HUES48 (cell line): ENCODE measurements at regions not wholly inside any gene's neighbourhood (a gene's known extent, or its start where the extent isn't known, plus 50 kb on each side); places are given as distances from the start of the nearest gene placed in this dataset.

Experiments
- H3K27ac ChIP-seq: one replicate; pipeline ENCODE4 v1.7.0; 2013; ENCODE audit warnings: low read depth, low read length, inconsistent platforms
- H3K27me3 ChIP-seq: 2 replicates; pipeline ENCODE4 v1.6.1; 2013; ENCODE audit warnings: mild to moderate bottlenecking, low read length; ENCODE audit not compliant: control insufficient read depth, insufficient read depth
- H3K36me3 ChIP-seq: 2 replicates; pipeline ENCODE4 v1.6.1; 2013; ENCODE audit warnings: low read length; ENCODE audit not compliant: control insufficient read depth, insufficient read depth
- H3K4me1 ChIP-seq: 2 replicates; pipeline ENCODE4 v1.6.1; 2013; ENCODE audit warnings: mild to moderate bottlenecking, low read length; ENCODE audit not compliant: control insufficient read depth, insufficient read depth
- H3K4me3 ChIP-seq: 2 replicates; pipeline ENCODE4 v1.5.1; 2013; ENCODE audit warnings: mild to moderate bottlenecking, low read depth, low read length
- H3K9ac ChIP-seq: 2 replicates; pipeline ENCODE4 v1.6.1; 2013; ENCODE audit warnings: mild to moderate bottlenecking, low read depth, low read length, moderate library complexity
- H3K9me3 ChIP-seq: 2 replicates; pipeline ENCODE4 v1.6.1; 2013; ENCODE audit warnings: low read length; ENCODE audit not compliant: control insufficient read depth, insufficient read depth

DNA sequence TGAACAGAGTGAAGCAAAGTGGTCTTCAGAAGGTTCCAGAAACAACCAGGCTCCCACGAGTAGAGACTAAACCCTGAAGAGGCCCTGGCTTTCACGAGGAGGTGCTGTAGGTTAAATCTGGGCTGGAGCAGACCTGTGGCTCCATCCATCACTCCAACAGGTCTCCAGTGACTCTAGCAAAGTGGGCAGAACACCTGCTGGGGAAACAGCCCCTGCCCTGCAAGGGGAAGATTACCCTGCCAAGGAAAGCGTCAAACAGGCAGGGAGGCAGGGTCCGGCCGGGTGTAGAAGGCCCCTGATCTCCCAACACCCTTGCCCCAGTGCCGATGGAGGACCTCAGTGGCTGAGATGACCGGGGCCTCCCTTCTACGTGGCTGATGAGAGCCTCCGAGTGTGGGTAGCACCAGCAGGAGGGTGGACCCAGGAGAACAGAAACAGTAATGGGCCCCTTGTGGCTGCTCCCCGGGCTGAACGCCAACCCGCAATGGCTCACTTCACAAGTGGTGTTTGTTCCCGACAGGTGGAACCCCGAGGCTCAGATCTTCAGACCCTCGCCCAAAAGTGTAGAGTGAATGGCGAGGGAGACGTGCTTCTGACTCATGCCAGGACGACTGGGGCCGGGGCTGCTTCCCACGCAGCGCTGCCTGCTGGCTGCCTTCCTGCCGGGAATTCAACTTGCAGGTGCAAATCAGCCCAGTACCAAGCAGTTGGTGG lies 112.0 kb downstream of the SHANK2 start:
- no peak overlapping the region for H3K9ac ChIP-seq
- H3K4me3 ChIP-seq: no peak overlapping the region
- H3K27me3 ChIP-seq: no peaks in the 10 kb centered on the region
- H3K4me1 ChIP-seq: no peaks in the 10 kb centered on the region
- H3K27ac ChIP-seq: no peak overlapping the region
- no peaks in the 10 kb centered on the region for H3K9me3 ChIP-seq
- no peaks in the 10 kb centered on the region for H3K36me3 ChIP-seq

DNA sequence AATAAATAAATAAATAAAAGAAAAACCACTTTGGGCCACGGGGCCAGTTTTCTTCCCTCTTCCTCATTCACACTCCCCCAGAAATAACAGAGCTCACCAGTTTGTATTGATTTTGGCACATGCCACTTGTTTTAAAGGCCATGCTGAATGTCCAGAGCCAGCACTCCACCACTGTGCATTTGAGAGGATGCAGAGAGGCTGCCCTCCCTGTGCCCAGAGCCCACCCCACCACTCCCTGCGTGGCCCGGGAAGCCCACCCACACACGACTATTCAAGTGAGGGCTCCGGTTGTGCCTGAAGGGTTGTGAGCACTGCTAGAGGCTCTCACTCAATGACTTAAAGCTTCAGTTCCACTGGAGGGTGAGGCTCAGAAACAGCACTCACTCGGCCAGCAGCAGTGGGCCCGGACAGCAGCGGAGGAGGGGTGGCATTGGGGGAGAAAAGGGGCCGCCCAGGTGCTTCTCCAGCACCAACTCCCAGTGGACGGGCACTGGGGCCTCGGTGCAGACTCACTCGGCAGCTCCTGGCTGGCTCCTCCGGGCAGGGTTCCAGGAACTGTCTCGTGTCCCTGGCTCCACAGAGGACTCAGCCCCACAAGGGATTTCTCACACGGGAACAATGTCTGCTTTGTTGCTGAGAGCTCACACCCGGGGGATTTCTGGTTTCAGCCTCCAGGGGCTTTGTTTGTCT lies 112.7 kb downstream of the SHANK2 start:
- H3K36me3 ChIP-seq: no peaks in the 10 kb centered on the region
- H3K9me3 ChIP-seq: no peaks in the 10 kb centered on the region
- no peak overlapping the region for H3K27ac ChIP-seq
- H3K4me3 ChIP-seq: no peak overlapping the region
- no peak overlapping the region for H3K9ac ChIP-seq
- no peaks in the 10 kb centered on the region for H3K27me3 ChIP-seq
- H3K4me1 ChIP-seq: no peaks in the 10 kb centered on the region

- no peak overlapping the region for H3K9ac ChIP-seq
- no peak overlapping the region for H3K27ac ChIP-seq
- H3K36me3 ChIP-seq: no peaks in the 10 kb centered on the region
- H3K9me3 ChIP-seq: no peaks in the 10 kb centered on the region
- H3K27me3 ChIP-seq: no peaks in the 10 kb centered on the region
- H3K4me3 ChIP-seq: no peak overlapping the region
- H3K4me1 ChIP-seq: no peaks in the 10 kb centered on the region
Observed at GRCh38 chr11:71138737-71139425, 113.5 kb downstream of the SHANK2 start.

DNA sequence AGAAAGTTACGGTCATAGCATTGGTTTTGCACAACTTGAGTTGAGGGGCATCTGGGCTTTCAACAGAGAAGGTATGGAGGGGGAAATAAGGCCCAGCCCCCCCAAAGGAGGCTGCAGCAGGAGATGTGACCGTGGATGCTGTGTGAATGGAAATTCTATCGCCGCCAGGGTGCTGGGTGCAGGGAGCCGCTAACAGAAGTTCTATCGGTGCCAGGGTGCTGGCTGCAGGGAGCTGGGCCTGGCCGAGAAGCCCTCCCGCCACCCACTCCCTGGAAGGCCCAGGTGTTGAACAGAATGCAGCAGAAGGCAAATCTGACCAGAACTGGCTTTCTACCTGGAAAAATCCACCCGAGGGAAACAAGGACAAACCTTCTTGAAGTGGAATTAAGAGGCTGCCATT lies 115.0 kb downstream of the SHANK2 start:
- H3K27me3 ChIP-seq: no peaks in the 10 kb centered on the region
- H3K9ac ChIP-seq: no peak overlapping the region
- H3K4me1 ChIP-seq: no peaks in the 10 kb centered on the region
- no peak overlapping the region for H3K4me3 ChIP-seq
- no peak overlapping the region for H3K27ac ChIP-seq
- no peaks in the 10 kb centered on the region for H3K36me3 ChIP-seq
- H3K9me3 ChIP-seq: no peaks in the 10 kb centered on the region

- Histone ChIP-seq H3K4me1 (peaks cover 5% of the 10 kb centered on the region; the same call in 1 of the 2 replicates), H3K4me3 (no peak overlapping the region), H3K27ac (no peak overlapping the region), H3K36me3 (no peaks in the 10 kb centered on the region), H3K9me3 (no peaks in the 10 kb centered on the region), H3K9ac (no peak overlapping the region), H3K27me3 (no peaks in the 10 kb centered on the region)
Observed at GRCh38 chr11:71136095-71136845, 116.1 kb downstream of the SHANK2 start.

GRCh38 chr11:71135112-71135511 lies 117.3 kb downstream of the SHANK2 start:
- Histone ChIP-seq H3K9me3 (no peaks in the 10 kb centered on the region), H3K27me3 (no peaks in the 10 kb centered on the region), H3K4me3 (no peak overlapping the region)

DNA sequence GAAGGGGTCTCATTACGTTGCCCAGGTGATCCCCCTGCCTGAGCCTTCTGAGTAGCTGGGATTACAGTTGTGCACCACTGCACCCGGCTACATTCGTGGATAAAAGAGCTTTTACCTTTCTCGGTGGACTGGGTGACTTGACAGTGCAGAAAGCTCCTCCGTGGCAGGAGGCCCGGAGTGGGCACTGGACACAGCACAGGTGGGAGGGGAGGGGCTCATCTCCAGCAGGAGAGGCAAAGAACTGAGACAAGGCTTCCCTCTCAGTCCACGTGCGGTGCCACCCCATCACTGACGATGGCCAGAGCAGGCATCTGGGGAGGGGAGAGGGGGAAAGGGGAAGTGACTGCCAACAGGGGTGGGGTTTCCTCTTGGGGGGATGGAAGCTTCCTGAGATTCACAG lies 118.4 kb downstream of the SHANK2 start:
- Histone ChIP-seq H3K9me3 (no peaks in the 10 kb centered on the region), H3K9ac (no peak overlapping the region), H3K27me3 (no peaks in the 10 kb centered on the region), H3K36me3 (peaks cover 6% of the 10 kb centered on the region; the same call in 1 of the 2 replicates), H3K4me1 (peaks cover 5% of the 10 kb centered on the region; the same call in 1 of the 2 replicates), H3K4me3 (no peak overlapping the region), H3K27ac (no peak overlapping the region)

More at GRCh38 chr11:71135112-71135511, 117.3 kb downstream of the SHANK2 start:
- Histone ChIP-seq H3K27ac (no peak overlapping the region), H3K4me1 (peaks cover 5% of the 10 kb centered on the region; the same call in 1 of the 2 replicates), H3K9ac (no peak overlapping the region), H3K36me3 (peaks cover 6% of the 10 kb centered on the region; the same call in 1 of the 2 replicates)

DNA sequence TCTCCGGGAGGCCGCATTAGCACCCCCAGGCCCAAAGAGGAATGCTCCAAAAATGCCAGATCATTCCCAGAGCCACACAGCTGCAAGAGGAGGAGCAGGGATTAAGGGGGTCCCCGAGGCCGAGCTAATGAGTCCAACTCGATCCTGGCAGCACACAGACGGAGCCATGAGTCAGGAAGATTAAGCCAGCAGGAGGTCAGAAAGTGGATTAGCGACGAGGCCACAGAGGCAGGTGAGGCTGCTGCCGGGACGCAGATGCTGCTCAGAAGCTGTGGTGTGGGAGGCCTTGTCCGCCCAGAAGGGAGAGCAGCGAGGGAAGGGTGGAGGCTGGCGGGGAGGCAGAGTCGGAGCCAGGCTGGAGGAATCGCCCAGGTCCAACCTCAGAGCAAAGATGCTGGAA lies 120.5 kb downstream of the SHANK2 start:
- Histone ChIP-seq H3K27me3 (no peaks in the 10 kb centered on the region), H3K4me1 (peaks cover 5% of the 10 kb centered on the region; the same call in 1 of the 2 replicates), H3K4me3 (no peak overlapping the region), H3K9ac (no peak overlapping the region), H3K9me3 (no peaks in the 10 kb centered on the region), H3K36me3 (peaks cover 6% of the 10 kb centered on the region; the same call in 1 of the 2 replicates), H3K27ac (no peak overlapping the region)

GRCh38 chr11:71130106-71130505 lies 122.3 kb downstream of the SHANK2 start:
- Histone ChIP-seq H3K36me3 (peaks cover 6% of the 10 kb centered on the region; the same call in 1 of the 2 replicates), H3K27me3 (no peaks in the 10 kb centered on the region), H3K9me3 (no peaks in the 10 kb centered on the region), H3K4me1 (peaks cover 5% of the 10 kb centered on the region; the same call in 1 of the 2 replicates), H3K27ac (no peak overlapping the region), H3K9ac (no peak overlapping the region), H3K4me3 (no peak overlapping the region)

DNA sequence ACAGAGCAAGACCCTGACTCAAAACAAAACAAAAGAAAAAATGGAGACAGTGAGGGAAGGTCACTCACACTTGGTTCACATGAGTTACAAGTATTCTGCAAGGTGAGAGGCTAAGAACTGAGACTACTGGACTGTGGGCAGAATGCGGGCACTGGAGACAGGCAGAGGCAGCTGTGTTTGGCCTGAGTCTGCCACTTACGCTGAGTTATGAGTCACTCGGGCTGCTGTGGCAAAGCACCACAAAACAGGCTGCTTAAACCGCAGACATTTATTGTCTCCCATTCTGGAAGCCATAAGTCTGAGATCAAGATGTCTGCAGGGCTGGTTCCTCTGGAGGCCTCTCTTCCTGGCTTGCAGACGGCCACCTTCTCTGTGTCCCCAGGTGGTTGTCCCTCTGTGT lies 122.8 kb downstream of the SHANK2 start:
- Histone ChIP-seq H3K27ac (no peak overlapping the region), H3K4me1 (peaks cover 5% of the 10 kb centered on the region; the same call in 1 of the 2 replicates), H3K9ac (no peak overlapping the region), H3K4me3 (no peak overlapping the region), H3K27me3 (no peaks in the 10 kb centered on the region), H3K36me3 (peaks cover 6% of the 10 kb centered on the region; the same call in 1 of the 2 replicates), H3K9me3 (no peaks in the 10 kb centered on the region)
